ENCODE measurements at regions not wholly inside any gene's neighbourhood (a gene's known extent, or its start where the extent isn't known, plus 50 kb on each side); places are given as distances from the start of the nearest gene placed in this dataset.

DNA sequence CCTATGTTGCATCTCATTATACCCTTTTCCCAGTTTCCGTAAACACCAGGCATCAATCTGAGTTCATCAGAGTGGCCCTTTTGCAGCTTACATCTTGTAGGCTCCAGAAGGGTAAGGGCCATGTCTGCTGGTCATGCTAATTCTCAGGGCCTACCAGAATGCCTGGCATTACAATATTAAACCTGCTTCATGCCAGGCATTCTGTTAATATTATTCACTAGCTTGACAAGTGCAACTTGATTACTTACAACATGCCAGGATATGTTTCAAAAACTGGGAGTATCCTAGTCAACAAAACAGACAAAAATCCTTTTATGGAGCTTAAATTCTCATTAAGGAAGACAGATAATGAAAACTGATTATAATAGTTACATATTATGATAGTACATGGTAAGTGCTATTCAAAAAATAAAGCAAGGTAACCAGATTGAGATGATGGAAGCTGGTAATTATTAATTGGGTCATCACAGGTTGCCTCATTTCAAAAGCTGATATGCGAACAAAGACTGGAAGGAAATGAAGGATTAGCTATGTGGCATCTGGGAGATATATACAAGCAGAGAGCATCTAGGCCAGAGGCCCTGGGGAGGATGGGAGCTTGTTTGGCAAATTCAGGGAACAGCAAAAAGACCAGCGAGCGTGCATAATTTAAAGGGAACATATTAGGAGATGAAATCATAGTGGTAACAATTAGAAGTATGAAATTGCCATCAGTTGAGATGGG lies 406.3 kb downstream of the DMRT2 start:
- H3K27ac Mint-ChIP-seq = no peak overlapping the region
- no peaks in the 10 kb centered on the region for H3K36me3 Mint-ChIP-seq
- ATAC-seq = no peak
- no peak for DNase-seq (ENCODE audit: low spot score in 2 of 2)
- no peaks in the 10 kb centered on the region for H3K9me3 Mint-ChIP-seq

GRCh38 chr9:1457460-1457859 lies 407.3 kb downstream of the DMRT2 start:
- Mint-ChIP-seq H3K27ac (no peak overlapping the region), H3K9me3 (no peaks in the 10 kb centered on the region), H3K36me3 (no peaks in the 10 kb centered on the region)
- DNase-seq (ENCODE audit: low spot score in 2 of 2) (no peak), ATAC-seq (no peak)

DNA sequence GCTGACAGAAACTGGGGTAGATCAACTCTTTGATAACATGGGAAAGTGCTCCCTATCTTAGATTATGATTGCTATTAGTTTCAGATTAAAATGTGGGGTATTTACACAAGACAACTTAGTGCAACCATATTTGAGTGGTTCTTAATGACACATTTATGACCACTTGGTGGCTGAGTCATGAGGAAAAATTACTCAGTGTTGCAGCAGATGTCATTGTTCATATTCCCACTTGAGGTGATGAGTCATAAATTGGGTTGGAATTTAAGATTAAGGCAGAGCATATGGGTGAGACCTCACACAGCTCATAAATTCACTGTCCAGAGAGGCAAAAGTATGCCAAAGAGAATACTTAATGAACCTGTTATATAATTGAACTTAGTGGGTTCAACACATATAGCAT lies 408.3 kb downstream of the DMRT2 start:
- H3K36me3 Mint-ChIP-seq = no peaks in the 10 kb centered on the region
- peak; percentile 66 to 82 for ATAC-seq
- no peaks in the 10 kb centered on the region for H3K9me3 Mint-ChIP-seq
- H3K27ac Mint-ChIP-seq = no peak overlapping the region
- no peak for DNase-seq (ENCODE audit: low spot score in 2 of 2)

DNA sequence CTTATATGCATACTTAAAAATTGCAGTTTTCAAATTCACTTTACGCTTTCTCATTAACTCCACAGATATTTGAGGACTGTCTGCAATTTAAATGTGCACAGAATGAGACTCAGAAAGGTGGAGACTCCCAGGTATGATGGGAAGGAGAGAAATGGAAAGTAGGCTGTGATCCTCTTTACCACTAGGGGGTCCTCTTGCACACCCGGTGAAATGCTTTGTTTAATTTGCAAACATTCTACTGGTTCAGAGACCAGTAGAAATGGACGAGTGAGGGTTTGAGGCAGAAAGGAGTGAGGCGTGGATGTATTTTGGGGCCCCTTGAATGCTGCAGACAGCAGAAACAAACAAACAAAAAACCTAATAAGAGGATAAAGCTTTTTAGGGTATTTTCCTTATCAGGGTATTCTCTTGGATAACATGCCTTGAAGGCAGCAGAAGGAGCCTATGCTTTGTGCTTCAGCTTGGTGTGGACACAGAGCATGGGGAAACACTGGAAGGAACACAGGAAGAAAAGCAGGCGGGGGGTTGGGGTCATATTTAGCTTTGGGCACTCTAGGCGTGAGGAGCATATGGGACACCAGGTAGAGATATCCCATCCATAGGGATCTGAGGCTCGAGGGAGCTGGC lies 410.1 kb downstream of the DMRT2 start:
- no peak overlapping the region for H3K27ac Mint-ChIP-seq
- H3K36me3 Mint-ChIP-seq = no peaks in the 10 kb centered on the region
- ATAC-seq (no peak), DNase-seq (ENCODE audit: low spot score in 2 of 2) (peak in 1 of 2 donors; percentile 8)
- no peaks in the 10 kb centered on the region for H3K9me3 Mint-ChIP-seq

- DNase-seq (ENCODE audit: low spot score in 2 of 2) = no peak
- ATAC-seq = no peak
- Mint-ChIP-seq H3K27ac (no peak overlapping the region), H3K9me3 (peaks cover 0 to 5% of the 10 kb centered on the region in 2 donors), H3K36me3 (no peaks in the 10 kb centered on the region)
These were observed 411.7 kb downstream of the DMRT2 start for GRCh38 chr9:1461812-1462211.

DNA sequence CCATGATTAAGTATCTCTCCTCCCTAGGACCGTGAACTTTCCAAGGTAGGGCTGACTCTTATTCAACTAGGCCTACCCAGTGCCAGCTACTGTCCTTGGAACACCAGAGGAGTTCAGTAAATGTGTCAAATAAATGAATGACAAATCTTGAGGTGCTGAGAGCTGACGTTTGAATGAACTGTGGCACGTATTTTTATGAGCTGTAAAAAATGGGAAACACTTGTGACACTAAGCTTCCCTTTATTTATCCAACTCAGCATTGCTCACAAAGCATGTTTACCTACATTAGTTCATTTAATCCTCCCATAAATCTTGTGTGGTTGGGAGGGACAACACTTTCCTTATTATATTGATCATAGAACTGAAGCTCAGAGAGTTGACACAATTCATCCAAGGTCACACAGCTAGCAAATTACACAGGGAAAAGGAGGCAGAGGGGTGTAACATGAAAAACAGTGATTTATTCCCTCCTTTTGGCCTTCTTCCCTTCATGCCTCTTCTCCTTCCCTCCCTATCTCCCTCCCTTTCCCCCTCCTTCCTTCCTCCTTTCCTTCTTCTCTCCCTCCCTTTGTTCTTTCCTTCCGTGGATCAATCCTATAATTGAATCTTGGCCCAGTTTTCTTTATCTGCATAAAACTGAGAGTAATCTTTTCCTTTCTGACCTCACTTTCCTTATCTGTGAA lies 412.6 kb downstream of the DMRT2 start:
- DNase-seq (ENCODE audit: low spot score in 2 of 2) (no peak), ATAC-seq (no peak)
- Mint-ChIP-seq H3K36me3 (no peaks in the 10 kb centered on the region), H3K27ac (no peak overlapping the region), H3K9me3 (peaks cover 0 to 5% of the 10 kb centered on the region in 2 donors)

- Mint-ChIP-seq H3K27ac (no peak overlapping the region), H3K36me3 (no peaks in the 10 kb centered on the region), H3K9me3 (peaks cover 5 to 10% of the 10 kb centered on the region in 2 donors)
- ATAC-seq (peak; percentile 18 to 94), DNase-seq (ENCODE audit: low spot score in 2 of 2) (no peak)
These were observed 419.8 kb downstream of the DMRT2 start for GRCh38 chr9:1469996-1470395.

DNA sequence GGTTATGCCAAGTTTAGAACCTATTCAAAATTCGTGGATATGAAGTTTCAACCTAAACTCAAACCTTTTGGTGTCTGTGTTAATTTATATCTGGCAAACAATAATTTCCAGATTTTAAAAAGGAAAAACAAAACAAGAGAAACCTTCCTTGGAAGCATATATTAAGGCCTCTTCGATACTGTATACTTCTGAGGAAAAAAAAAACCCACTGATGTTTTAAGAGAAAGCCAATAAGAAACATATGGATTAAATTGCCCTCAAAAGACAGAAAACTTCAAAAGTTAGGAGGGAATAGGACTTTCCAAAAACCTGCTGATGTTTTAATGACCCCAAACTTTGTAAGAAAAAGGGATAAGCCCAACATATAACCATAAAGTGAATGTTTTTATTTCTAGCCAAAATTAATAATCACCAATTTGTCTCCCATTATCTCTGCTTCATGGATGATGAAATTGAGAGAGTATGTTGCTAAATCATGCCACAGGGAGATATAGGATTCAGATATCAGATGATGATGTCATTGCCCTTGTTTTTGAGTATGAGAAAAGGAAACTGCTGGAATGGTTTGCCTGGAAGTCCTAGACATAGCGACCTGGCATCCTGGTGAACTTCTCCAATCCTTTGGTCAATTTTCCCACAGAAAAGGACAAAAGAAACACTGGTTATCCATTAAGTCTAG lies 423.9 kb downstream of the DMRT2 start:
- H3K36me3 Mint-ChIP-seq = no peaks in the 10 kb centered on the region
- DNase-seq (ENCODE audit: low spot score in 2 of 2) (no peak), ATAC-seq (no peak)
- no peak overlapping the region for H3K27ac Mint-ChIP-seq
- peaks cover 5 to 11% of the 10 kb centered on the region in 2 donors for H3K9me3 Mint-ChIP-seq

DNA sequence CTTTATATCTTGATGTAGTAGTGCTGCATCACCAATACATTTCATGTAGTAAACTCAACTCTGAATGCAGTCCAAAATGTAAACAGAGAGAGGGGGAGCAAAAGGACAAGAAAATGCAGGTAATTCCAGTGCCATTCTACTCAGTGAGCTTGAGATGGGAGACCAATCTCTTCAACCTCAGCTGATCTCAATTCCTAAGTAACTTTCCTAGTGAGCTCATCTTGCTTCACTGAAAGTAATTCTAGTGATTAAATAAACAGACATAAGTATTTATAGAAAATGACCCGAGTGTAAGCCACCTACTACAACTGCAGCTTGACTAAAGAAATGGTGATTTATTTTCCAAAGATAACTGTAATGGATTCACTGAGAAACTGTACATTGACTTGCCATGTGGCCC lies 424.5 kb downstream of the DMRT2 start:
- no peak for DNase-seq (ENCODE audit: low spot score in 2 of 2)
- ATAC-seq = no peak
- H3K36me3 Mint-ChIP-seq = no peaks in the 10 kb centered on the region
- peaks cover 5 to 11% of the 10 kb centered on the region in 2 donors for H3K9me3 Mint-ChIP-seq
- no peak overlapping the region for H3K27ac Mint-ChIP-seq

DNA sequence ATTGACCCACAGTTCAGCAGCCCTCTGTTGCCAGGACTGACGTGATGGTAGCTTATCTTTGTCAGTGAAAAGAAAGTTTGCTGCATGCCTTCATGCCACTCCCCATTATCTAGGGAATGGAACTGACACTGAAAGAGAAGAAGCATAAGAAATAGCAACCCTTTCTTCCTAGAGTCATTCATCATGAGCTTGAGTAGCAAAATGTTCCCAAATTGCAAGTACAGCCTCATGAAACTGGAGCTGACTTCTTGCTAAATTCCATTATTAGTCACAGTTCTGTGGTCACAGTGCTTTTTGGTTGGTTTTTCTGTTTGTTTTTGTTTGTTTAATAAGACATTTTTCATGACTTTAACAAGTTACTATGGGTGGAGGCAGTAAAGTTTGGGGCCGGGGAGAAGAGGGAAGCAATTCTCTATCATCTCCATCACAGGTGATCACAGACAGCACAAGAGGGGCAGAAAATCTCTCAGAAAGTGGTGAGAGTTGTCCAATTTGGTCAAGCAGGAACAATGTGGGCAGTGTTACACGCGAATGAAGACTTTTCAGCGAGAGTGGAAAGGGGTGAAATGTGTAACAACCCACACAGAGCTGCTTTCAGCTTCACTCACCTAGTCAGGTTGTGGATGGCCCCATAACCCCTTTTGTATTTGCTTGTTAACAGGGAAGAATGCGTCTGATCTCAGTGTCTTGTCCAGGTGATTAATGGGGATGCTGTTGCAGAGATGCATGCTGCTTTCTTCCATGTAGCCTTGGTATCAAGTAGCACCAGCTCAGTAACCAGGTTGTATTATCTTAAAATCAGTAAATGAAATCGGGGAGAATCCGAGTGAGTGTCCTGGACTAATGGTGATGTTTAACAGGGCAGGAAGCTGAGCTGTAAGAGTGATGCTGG lies 440.4 kb downstream of the DMRT2 start:
- H3K9me3 Mint-ChIP-seq = peaks cover 0 to 10% of the 10 kb centered on the region in 2 donors
- H3K36me3 Mint-ChIP-seq = peaks cover 0 to 13% of the 10 kb centered on the region in 2 donors
- ATAC-seq (peak in 1 of 2 donors; percentile 89), DNase-seq (ENCODE audit: low spot score in 2 of 2) (peak in 1 of 2 donors; percentile 12)
- peak overlapping the region in 1 of 2 donors; percentile 91 for H3K27ac Mint-ChIP-seq

DNA sequence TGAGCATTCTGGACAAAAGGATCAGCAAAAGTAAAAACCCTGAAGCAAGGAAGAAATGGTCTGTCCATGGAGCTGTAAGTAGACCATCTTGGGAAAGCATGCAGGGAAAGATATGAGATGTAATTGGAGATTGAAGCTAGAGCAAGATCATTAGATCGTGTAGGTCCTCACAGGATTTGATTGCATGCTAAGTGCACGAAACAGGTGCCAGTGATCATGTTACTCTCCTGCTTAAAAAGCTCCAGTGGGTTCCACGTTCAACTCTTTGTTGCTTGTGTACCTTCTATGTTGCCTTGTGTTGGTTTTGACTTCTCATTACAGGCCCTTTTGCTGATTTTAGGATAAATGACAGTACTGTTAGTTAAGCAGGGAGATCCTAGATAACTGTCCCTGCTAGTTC lies 442.0 kb downstream of the DMRT2 start:
- no peak overlapping the region for H3K27ac Mint-ChIP-seq
- no peak for DNase-seq (ENCODE audit: low spot score in 2 of 2)
- peaks cover 0 to 13% of the 10 kb centered on the region in 2 donors for H3K36me3 Mint-ChIP-seq
- no peak for ATAC-seq
- H3K9me3 Mint-ChIP-seq = peaks cover 0 to 10% of the 10 kb centered on the region in 2 donors

DNA sequence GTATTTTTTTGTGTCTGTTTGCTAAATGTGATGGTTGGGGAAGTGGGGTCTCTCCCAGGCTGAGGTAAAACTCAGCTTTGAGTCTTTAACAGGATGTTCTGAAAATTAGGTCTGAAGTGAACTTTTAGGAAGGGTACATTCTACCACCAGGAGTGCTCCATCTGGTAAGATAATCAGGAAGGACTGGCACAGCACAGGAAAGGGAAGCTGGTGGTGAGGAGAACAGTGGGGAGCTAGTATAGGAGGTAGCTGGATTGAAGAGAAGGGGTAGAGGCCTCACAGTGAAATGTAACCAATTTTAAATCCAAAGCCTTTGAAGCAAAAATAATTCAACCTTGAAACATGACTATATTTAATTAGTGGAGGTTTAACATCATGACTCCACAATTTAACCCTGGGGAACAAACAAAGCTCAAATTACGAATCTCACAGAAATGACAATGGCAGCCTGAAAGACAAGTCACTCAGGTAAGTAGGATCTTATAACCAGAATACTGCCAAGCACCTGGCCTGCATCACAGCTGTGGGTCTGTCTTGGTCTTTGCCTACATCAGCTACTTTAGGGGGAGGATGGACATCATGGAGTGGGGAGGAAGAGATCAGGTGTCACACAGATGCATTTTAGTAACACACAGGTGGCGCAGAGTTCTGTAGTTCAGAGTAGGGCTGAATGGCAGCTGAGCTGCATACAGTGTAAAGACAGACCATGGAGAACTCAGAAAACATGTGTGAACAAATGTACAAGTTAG lies 445.3 kb downstream of the DMRT2 start:
- Mint-ChIP-seq H3K27ac (no peak overlapping the region), H3K9me3 (no peaks in the 10 kb centered on the region), H3K36me3 (no peaks in the 10 kb centered on the region)
- DNase-seq (ENCODE audit: low spot score in 2 of 2) (no peak), ATAC-seq (no peak)

DNA sequence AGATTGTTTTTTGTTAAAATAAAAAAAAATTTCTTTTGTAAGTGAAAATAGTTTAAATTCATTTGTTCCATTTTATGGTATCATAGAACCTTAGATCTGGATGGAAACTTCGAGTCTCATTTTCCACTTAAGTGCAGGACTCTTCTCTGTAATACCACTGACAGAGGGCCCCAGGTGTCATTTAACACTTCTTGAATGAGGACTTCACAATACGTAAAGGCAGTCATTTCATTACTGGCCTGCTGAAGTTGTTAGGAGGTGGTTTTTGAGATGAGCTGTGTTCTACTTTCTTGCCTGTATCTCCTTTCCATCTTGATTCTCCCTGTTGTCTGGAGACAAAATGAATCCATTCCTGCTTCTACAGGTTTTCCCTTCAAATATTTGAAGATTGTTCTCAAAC lies 455.3 kb downstream of the DMRT2 start:
- ATAC-seq (peak; percentile 34 to 99), DNase-seq (ENCODE audit: low spot score in 2 of 2) (no peak)
- peaks cover 0 to 4% of the 10 kb centered on the region in 2 donors for H3K9me3 Mint-ChIP-seq

GRCh38 chr9:1510712-1511111 lies 460.6 kb downstream of the DMRT2 start:
- ATAC-seq (no peak), DNase-seq (ENCODE audit: low spot score in 2 of 2) (no peak)
- Mint-ChIP-seq H3K36me3 (no peaks in the 10 kb centered on the region), H3K9me3 (peaks cover 4 to 6% of the 10 kb centered on the region in 2 donors), H3K27ac (no peak overlapping the region)

More for the DNA sequence above, 455.3 kb downstream of the DMRT2 start:
- no peaks in the 10 kb centered on the region for H3K36me3 Mint-ChIP-seq
- no peak overlapping the region for H3K27ac Mint-ChIP-seq

DNA sequence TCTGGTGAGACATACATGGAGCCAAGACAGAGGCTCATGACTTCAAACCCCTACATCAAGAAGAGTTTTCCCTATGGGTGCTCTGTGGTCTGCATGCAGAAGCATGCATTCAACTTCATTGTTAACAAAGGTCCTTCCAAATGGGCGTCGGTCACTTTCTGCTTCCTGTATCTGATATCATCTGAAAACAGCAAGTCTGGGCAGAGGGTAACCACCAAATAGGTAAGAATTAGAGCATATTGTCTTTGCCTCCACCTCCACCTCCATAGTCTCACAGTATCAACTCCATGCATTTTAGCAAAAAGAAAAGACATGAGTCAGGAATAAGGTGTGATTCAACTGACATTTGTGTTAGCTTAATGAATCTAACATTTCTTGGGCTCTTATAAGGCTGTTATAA lies 462.9 kb downstream of the DMRT2 start:
- Mint-ChIP-seq H3K9me3 (peaks cover 4 to 6% of the 10 kb centered on the region in 2 donors), H3K27ac (no peak overlapping the region), H3K36me3 (no peaks in the 10 kb centered on the region)
- DNase-seq (ENCODE audit: low spot score in 2 of 2) (no peak), ATAC-seq (no peak)
